ENCODE measurements at regions not wholly inside any gene's neighbourhood (a gene's known extent, or its start where the extent isn't known, plus 50 kb on each side); places are given as distances from the start of the nearest gene placed in this dataset.
A peak's percentile ranks its signal among the peaks of the same experiment; 100 is the strongest.

DNA sequence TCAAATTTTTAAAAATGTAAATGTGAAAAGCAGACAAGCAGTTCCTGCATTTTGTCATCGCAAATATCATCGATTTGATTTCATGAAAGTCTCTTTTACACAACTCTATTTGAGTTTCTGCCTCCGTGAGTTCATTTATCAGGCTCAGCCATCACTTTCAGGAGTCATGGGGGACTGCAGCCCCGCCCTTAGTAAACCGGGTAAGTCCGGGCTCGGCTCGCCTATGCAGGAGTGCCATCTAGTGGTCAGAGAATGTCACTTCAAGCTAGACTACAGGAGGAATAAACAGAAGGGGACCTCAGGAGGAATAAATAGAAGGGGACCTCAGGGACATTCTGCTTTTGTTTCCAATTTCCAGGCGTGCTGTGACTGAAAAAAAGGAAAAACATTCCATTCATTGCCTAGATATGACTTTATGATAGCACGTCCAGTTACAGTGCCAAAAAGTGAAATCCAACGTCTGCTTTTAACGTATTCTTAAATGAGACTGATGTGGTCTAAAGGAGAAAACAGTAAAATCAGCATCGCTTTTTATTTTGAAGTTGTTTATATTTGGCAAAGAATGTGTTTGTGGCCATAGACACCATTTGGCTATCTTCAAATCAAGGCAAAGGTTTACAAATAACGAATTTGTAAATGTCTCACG is 333.9 kb downstream of the HACE1 start:
- FAIRE-seq, result peak; percentile 46
- no TSS peak for BruUV-seq (replicated peaks)

More for the DNA sequence above, 333.9 kb downstream of the HACE1 start:
- dilution Hi-C loops (cut with MboI; ENCODE audit: extremely low pct_ligation_motif_present, low sequenced_read_pairs), result no loop called here
- TF ChIP-seq EZH2 (IDR thresholded peaks at IDR 0.05; ENCODE audit: borderline replicate concordance, low read depth, low read length, severe bottlenecking) (no peak), GATA2 (IDR thresholded peaks at IDR 0.05; ENCODE audit: insufficient read depth, insufficient read length, low read depth, low read length) (peak; percentile 79), JUN (IDR thresholded peaks at IDR 0.05; ENCODE audit: borderline replicate concordance, insufficient read depth, insufficient read length, low read depth) (no peak), MAX (IDR thresholded peaks at IDR 0.05; ENCODE audit: insufficient read depth, insufficient read length) (no peak), FOS (IDR thresholded peaks at IDR 0.05; ENCODE audit: borderline replicate concordance, insufficient read depth, low read length) (peak; percentile 6), POLR2A (IDR thresholded peaks at IDR 0.05; ENCODE audit: low read depth, low read length) (no peak), MYC (IDR thresholded peaks at IDR 0.05; ENCODE audit: low read depth, low read length) (no peak), CTCF (IDR thresholded peaks at IDR 0.05; ENCODE audit: extremely low read depth in 1 of 2, insufficient read depth in 1 of 2, low read depth in 1 of 2, low read length in 2 of 2) (peak; percentile 79 to 82), POLR2AphosphoS5 (IDR thresholded peaks at IDR 0.05; ENCODE audit: insufficient read depth, low read depth, low read length) (no peak)
- peak; percentile 82 for DNase-seq (ENCODE audit: low read depth, low spot score)
- ChIA-PET POLR2A (no interaction called here), CTCF (interaction anchor here (0.6 to 3.5 kb wide), 25 partner anchors 9 to 1676 kb away, joined by 3 to 27 read pairs (median 3); no protein-coding TSS in a partner anchor)
- Histone ChIP-seq H4K20me1 (replicated peaks; ENCODE audit: control insufficient read depth, extremely low read depth, insufficient read depth, low read length) (no peaks in the 10 kb centered on the region), H3K27ac (ENCODE audit: insufficient read depth, low read depth, low read length) (peak overlapping the region; percentile 62), H3K79me2 (ENCODE audit: control insufficient read depth, insufficient read depth, low read length) (no peaks in the 10 kb centered on the region), H3K4me2 (ENCODE audit: insufficient read depth, low read length) (peak overlapping the region; percentile 88), H3K36me3 (ENCODE audit: control insufficient read depth in 2 of 2, extremely low read depth in 1 of 2, insufficient read depth in 2 of 2, low read length in 2 of 2) (no peaks in the 10 kb centered on the region), H2AFZ (ENCODE audit: low read depth, low read length) (peak overlapping the region; percentile 63), H3K27me3 (ENCODE audit: control insufficient read depth in 2 of 2, insufficient read depth in 2 of 2, low read length in 2 of 2) (no peaks in the 10 kb centered on the region), H3K4me1 (ENCODE audit: control insufficient read depth, extremely low read depth, insufficient read depth, low read length) (peaks cover 27% of the 10 kb centered on the region), H3K9me3 (replicated peaks; ENCODE audit: control insufficient read depth, insufficient read depth, low read length) (no peaks in the 10 kb centered on the region), H3K9ac (replicated peaks; ENCODE audit: extremely low read depth, insufficient read depth, low read length) (peak overlapping the region; percentile 56), H3K4me3 (replicated peaks in 1 of 3; ENCODE audit: insufficient read depth in 1 of 3, low read depth in 1 of 3, low read length in 3 of 3) (peak overlapping the region in 2 of 3 experiments; percentile 24 to 62), H3K9me1 (replicated peaks; ENCODE audit: control insufficient read depth, extremely low read depth, insufficient read depth, low read length) (no peaks in the 10 kb centered on the region)
- intact Hi-C loops (cut with micrococcal nuclease), result loop anchor here (1.0 to 2.0 kb wide), 4 partner anchors 113 to 1675 kb away; no protein-coding TSS in a partner anchor

Data from endothelial cell of umbilical vein (primary cell).